ENCODE measurements at regions not wholly inside any gene's neighbourhood (a gene's known extent, or its start where the extent isn't known, plus 50 kb on each side); places are given as distances from the start of the nearest gene placed in this dataset.

DNA sequence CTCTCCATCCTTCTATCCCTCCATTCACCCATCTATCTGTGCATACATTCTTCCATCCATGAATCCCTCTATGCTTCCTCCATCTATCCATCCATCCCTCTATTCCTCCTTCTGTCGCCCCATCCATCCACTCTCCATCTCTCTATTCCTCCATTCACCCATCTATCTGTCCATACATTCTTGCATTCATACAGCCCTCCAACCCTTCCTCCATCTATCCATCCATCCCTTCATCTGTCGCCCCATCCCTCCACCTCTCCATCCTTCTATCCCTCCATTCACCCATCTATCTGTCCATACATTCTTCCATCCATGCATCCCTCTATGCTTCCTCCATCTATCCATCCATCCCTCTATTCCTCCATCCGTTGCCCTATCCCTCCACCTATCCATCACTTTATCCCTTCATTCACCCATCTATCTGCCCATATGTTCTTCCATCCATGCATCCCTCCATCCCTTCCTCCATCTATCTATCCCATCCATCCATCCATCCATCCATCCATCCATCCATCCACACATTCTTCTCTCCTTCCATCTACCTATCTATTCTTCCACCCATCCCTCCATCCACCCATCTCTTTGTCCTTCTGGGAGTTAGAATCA lies 272.5 kb upstream of the TNRC6C start:
- DNase-seq (ENCODE audit: extremely low read depth, low read depth, low spot score) = no peak

DNA sequence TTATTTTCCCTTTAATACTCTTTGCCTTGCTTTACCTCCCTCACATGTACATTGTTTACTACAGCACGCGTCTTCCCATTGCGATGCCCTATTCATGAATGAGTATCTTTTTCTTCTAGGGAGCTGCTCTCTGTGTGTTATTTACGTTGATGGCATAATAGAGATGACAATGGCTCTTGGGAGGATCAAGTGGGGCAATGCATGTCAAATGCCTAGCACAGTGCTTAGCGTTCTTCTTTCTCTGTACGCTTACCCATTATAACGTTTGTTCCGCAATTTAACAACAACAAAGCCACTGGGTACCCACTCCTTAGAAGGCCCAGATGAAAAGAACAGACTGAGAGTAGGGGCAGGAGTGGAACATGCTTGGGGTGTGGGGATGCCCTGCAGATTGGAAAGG lies 271.6 kb upstream of the TNRC6C start:
- no peak for DNase-seq (ENCODE audit: extremely low read depth, low read depth, low spot score)

DNA sequence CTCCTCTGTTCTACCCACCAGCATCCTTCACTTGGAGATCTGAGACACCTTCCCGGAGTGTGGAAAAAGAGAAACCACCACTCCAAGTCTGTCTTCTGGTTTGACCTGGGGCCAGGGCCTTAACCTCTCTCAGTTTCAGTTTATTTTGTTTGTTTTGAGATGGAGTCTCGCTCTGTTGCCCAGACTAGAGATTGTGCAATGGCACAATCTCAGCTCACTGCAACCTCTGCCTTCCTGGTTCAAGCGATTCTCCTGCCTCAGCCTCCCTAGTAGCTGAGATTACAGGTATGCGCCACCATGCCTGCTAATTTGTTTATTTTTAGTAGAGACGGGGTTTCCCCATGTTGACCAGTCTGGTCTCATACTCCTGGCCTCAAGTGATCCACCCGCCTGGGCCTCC lies 271.1 kb upstream of the TNRC6C start:
- no peak for DNase-seq (ENCODE audit: extremely low read depth, low read depth, low spot score)

DNA sequence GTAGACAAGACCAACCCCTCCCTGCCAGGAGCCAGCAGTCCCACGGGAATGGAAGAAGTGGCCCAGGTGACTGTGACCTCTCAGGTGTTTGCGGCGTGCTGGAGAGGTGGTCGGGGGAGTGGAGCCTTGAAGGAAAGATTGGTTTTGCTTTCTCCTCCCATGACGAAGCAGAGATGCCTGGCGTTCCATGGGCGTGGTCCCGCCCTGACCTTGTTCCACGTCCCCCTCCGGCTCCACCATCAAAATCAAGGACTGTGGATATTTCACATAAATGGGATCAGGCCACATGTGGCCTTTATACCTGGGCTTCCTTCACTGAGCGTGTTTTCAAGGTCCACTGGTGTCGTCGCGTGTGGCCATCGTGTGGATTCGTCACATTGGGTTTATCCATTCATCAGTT lies 270.6 kb upstream of the TNRC6C start:
- DNase-seq (ENCODE audit: extremely low read depth, low read depth, low spot score) = no peak

DNA sequence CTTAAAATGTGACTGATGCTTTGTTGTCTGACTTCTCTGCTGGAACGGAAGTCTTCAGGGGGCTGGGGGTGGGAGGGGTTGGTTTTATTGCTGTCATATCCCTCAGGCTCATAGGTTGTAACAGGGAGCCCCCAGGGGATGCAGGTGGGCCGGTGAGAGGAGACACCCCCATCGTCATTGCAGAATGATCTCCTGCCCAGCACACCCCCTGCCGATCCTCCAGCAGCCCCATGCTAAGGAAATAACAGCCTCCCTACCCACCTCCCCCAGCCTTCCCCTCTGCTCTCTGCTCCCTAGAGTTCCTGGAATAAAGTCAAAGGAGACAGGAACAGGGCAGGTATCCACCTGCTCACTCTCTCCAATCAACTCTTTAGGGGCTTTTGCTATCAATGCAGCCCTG lies 270.1 kb upstream of the TNRC6C start:
- DNase-seq (ENCODE audit: extremely low read depth, low read depth, low spot score) = no peak

DNA sequence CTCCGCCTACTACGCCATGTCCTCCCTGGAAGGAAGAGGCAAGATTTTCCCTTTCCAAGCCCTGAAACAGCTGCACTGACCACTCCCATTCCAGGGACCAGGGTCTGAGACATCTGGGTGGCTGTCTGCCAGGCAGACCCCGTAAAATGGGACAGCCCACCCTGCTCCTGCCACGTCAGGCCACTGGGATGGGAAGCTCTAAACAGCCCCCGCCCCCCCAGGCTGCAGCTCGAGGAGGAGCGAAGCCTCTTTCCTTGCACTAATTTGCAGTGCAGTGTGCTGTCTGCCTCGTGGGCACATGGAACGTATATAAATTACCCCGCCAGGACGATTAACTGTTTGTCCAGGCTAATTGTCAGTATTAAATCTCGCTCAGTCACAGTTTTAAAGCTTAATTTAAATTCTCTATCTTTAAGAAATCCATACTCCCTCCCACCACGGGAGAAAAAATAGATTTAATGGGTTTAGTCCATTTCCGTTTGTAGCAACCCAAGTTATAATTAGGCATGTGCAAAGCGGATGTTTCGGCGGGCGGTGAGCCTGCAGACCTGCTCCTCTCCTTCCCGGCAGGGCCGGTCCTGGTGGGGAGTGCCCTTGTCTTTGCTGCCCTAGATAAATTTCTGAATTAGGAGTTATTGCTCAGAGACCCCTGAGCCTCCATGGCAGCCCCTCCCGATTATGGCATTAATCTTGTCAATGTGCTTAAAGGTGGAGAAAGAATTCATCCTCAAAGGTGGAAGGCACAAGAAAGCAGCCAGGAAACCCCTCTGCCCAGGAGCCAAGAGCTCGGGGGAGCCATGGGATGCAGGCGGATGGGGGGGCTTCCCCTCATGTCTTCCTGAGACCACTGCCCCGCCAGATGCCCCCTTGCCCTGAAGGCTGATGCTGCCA lies 268.0 kb upstream of the TNRC6C start:
- no peak for DNase-seq (ENCODE audit: extremely low read depth, low read depth, low spot score)

DNA sequence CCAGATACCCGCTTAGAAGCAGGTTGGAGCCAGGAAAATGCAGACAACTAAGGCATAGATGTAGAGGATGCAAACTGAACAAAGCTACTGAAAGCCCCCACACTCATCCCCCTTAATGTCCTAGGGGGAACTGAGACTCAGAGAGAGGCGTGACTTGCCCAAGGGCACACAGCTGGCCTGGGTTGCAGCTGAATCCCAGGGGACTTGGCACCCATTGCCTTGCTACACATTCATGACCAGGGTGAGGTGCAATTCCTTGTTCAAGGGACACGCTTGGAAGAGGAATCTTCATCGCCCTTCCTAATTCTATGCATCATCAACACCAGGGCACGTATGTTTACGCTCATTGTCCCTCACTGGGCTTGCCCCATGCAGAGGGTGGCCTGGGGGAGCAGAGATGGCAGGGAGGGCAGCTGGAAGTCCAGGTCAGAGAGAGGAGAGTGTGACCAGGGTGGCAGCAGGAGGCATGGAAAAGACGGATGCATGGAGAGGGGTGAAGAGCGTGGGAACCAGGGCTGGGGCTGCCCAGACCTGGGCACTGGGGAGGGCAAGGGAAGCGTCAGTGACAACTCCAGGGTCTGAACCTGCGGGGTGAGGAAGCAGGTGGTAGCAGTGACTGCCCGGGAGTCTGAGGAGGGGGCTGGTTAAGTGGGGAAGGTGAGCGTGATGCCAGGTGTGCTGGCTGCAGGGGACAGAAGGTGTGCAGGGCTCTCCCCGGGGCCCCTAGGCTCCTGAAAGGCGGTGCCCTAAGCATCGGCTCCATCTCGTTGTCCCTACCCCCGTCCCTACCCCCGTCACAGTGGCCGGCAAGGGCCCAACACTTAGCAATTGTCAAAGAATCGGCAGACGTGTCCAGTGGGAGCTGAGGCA lies 267.1 kb upstream of the TNRC6C start:
- no peak for DNase-seq (ENCODE audit: extremely low read depth, low read depth, low spot score)

DNA sequence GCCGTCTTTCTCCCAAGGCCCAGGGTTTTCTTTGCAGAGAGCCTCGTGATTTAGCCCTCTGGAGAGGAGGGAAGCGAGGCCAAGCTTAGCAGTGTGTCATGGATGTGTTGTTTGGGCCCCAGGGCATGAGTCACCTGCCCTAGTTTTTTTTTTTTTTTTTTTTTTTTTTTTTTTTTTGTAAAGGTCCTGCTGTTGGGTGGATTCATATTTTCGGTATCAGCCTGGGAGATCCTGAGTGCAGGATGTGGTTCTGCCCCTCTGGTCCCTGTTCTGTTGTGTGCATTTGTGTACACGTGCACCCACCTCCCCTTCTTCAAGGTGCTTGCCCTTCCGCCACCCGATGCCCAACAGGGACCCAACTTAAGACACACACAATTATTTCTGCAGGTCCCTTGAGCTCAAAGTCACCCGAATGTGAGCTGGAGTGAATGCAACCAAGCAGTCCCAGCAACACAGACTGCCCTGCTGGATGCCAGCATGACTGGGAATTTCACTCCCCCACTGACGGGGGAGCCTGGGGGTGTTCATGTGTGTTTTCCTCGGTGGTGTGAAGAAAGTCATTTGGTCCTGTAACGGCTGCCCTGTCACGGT lies 265.8 kb upstream of the TNRC6C start:
- no peak for DNase-seq (ENCODE audit: extremely low read depth, low read depth, low spot score)

DNA sequence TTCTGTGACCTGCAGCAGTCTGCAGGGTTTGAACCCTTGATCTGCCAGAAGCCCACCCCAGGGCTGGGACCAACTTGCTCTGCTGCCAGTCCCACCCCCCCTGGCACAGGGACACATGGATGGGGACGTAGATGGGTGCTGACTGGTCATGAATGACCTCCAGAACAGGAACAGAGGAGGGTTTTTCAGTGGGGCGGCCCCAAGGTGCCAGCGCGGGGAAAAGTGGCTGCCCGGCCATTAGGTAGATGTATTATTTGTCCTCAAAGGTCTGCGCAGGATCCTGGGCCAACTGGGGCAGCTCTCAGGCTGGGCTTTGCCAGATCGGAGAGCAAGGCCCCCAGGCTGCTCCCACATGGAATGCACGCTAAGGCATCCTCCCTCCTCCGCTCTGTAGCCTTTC lies 265.2 kb upstream of the TNRC6C start:
- no peak for DNase-seq (ENCODE audit: extremely low read depth, low read depth, low spot score)

DNA sequence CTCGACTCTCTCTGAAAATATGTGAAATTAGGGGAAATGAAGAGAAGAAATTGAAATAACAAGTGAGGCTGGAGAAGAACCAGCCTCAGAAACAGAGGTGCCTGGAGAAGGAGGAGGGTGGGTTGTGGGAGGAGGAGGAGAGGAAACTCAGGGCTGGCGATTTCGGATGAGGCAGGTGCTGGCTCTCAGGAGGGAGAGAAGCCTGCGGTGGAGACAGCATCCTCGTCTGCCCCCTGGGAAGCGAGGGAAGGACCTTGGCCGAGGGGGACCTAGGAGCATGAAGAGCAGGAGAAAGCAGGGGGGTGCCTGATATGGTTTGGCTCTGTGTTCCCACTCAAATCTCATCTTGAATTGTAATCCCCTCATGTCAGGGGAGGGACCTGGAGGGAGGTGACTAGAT lies 264.7 kb upstream of the TNRC6C start:
- DNase-seq (ENCODE audit: extremely low read depth, low read depth, low spot score) = no peak

DNA sequence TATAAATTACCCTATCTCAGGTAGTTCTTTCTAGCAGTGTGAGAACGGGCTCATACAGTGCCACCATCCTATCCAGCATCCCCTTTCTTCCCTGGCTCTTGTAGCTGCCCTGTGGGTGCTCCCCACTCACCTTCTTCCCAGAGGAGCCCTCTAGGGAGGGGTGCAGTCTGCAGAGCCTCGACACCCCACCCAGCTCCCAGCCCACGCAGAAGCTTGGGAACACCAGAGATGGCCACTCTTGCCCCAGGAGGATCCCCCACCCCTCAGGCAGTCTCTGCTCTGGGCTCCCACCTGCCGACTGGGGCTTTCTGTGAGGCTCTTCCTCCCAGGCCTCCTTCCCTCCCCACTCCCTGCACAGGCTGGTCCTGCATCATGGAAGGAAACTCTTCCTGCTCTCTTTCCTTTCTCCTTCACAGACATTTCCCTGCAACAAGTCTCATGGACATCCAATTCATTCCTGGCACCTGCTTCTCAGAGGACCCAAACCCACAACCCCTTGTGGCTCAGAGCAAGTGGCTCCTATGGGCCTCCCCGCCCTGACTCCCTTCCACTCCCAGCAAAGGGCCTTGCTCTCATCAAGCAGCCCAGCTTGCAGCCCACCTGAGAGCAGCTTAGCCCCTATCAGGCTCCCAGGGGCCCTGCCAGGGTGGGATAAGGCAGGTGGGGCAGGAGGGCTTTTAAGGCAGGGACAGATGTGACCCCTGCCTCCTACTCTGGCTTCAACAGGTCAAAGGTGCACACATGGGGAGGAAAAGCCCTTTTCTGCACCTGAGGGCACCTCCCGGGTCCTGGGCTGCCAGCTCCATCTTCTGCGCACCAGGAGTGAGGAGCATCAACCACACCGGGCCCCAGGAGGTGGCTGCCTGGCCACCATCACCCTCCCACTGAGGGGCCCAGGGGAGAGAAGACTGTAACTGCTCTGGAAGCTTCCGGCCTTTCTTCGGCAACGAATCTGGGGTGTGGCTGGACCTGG lies 263.8 kb upstream of the TNRC6C start:
- no peak for DNase-seq (ENCODE audit: extremely low read depth, low read depth, low spot score)

DNA sequence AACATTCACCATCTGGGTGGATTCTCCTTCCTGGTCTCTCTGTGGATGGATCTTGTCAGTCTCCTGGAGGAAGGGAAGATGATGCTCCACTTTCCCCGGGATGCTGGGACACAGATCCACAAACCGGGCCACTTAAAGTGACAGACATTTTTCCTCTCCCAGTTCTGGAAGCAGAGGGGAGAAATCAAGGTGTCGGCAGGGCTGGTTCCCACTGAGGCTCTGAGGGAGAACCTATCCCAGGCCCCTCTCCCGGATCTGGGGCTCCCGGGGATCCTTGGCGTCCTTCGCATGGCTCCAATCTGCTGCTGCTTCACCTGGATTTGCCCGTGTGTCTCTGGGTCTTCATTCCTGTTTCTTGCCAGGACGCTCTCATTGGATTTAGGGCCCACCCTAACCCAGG lies 263.1 kb upstream of the TNRC6C start:
- DNase-seq (ENCODE audit: extremely low read depth, low read depth, low spot score) = no peak

DNA sequence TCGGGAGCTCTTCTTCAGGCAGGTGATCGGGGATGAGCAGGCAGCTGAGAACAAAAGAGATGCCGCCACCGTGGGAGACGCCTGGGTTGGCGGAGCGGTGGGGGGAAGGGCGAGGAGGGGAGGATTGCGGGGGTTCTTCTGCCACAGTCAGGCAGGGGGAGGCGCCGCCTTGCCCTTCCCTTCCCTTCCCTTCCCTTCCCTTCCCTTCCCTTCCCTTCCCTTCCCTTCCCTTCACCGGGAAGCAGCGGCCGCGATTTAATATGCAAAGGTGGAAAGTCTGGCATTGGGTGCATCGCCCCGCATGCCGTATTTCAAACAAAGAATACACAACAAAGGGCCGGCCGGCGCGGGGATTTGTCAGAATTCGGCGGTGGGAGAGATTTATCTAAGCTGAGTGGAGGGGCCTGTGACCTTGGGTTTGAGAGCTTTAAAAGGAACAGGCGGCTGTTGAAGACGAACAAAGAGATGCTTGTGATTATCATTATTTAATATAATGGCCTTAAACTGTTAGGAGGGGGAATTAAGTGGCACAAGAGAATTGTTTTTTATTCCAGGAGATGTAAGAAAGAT lies 262.3 kb upstream of the TNRC6C start:
- no peak for DNase-seq (ENCODE audit: extremely low read depth, low read depth, low spot score)

DNA sequence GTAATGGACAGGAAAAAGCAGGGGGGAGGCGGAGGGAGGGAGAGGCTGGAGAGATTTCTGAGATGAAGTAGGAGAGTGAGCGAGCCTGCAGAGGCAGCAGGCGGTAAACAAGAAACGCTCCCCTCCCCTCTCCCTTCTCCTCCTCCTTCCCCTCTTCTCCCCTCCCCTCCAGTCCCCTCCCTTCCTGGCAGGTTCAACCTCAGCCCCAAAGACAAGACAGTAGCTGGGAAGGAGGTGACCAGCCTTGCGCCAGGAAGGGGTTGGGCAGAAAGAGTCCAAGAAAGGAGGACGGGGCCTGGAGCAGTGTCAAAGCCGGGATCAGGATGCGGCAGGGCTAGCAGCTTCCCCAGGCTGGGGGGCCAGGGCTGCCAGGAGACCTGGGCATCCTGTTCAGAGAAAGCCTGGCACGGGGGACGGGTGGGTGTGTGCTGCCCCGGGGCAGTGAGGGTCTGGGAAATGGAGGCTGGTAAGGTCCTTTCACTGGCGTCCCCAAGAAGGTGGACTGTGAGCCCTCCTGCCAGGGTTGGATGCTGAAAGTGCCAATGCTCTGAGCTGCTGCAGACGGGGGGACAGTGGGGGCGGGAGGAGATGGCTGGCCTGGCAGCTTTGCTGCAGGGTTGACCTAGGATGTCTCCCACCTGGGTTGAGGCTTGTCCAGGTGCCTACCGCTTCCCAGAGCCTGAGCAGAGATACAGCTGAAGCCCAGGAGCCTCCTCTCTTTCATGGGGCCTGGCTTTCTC lies 261.6 kb upstream of the TNRC6C start:
- no peak for DNase-seq (ENCODE audit: extremely low read depth, low read depth, low spot score)

DNA sequence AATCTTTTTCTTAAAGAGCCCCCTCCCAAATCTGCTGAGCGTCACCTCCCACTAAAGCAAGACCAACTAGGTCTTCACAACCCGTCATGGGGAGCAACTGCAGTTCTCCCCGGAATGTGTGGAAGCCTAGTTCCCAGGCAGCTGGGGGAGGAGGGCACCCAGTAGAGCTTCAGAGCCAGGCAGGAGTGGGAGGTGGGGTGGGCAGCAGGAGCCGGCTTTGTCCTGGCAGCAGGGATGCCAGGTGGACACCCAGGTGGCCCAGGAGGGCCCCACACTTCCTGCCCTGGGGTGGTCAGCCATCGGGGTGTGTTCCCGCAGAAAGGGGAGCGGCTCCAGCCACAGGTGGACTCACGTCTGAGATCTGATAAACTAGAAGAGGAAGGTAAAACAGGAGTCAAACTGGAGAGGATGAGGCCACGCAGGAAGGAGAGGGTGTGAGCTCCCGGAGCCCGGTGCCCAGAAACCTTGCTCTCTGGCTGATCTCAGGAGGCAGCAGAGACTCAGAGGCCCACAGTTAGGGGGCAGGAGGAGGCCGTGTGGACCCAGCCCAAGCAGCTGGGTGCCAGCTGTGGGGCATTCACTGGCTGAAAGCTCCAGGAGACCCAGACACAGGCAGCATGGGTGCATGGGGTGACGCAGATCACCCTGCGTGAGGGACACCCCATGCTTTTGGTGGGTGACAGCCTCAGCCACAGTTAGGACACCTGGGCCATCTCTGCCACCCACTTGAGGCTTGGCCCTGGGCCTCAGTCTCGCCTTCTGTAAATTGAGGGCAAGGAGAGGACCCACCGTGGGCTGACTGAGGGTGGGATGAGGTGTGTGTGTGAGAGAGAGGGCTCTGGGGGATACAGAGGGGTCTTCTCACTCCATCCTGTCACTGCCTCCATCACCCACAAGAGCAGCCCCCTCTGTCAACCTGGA lies 260.8 kb upstream of the TNRC6C start:
- no peak for DNase-seq (ENCODE audit: extremely low read depth, low read depth, low spot score)

DNA sequence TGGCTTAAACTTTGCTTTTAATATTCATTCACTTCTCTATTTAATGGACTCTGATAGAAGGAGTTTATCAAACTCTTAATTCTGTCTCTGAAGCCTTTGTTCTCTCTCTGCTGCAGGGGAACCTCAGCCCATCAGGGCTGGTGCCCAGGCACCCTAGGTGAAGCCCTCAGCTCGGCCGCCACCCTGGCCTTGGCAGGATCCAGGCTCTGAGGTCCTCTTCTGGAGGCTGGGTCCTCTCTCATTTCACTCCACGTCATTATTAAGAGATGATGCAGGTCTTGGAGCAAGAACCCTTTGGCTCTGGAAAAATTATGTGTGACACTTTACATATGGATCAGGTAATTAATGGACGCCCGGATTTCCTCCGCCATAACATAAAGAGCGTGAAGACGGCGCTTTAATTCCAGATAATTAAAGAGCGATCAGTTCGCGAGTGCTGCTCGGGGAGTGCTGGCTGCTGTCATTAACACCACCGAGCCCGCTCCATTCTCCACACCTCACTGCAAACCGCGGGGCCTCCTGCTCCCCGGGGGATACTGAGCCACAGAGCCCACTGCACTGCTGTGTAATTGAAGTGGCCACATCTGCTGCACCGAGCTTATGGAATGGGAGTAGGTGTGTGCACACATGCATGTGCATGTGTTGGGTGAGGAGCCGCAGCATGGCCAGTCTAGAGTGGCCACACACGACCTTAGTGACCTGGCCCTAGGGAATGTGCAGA lies 259.4 kb upstream of the TNRC6C start:
- no peak for DNase-seq (ENCODE audit: extremely low read depth, low read depth, low spot score)

DNA sequence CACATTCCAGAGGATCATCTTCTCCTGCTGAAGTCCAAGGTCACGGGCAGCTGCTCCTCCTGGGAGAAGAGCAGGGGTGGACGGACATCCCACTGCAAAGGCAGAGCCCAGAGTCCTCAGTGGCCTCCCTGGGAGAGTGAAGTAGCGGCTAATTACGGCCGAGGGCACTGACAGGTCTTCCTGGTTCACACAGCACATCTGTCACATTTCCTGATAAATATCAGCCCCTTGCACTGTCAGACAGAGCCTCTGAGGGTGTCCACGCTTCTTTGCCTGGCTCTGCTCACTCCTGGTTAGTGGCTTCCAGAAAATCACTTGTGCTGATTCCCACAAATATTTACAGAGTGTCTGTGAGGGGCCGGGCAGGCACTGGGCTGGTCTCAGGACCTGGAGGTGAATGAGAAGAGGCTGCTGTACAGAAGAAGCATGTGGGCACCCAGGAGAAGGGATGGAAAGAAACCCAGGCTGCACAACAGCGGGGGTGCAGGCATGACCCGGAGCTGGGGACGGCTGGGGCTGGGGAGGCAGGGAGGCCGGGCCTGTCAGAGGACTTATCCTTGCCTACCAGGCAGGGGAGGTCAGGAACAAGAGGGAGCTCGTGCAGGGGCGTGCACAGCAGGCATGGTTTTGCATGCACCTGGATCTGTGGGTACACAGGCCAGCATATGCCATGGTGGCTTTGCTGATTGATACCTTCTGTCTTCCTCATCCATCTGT lies 258.2 kb upstream of the TNRC6C start:
- no peak for DNase-seq (ENCODE audit: extremely low read depth, low read depth, low spot score)

Data from glomerular endothelial cell (primary cell).